ENCODE measurements at regions not wholly inside any gene's neighbourhood (a gene's known extent, or its start where the extent isn't known, plus 50 kb on each side); places are given as distances from the start of the nearest gene placed in this dataset.
"Not testable (repeated sequence)": the region's sequence is repeated elsewhere in the genome, so short reads cannot be mapped to it uniquely, and the experiment has no call there.

DNA sequence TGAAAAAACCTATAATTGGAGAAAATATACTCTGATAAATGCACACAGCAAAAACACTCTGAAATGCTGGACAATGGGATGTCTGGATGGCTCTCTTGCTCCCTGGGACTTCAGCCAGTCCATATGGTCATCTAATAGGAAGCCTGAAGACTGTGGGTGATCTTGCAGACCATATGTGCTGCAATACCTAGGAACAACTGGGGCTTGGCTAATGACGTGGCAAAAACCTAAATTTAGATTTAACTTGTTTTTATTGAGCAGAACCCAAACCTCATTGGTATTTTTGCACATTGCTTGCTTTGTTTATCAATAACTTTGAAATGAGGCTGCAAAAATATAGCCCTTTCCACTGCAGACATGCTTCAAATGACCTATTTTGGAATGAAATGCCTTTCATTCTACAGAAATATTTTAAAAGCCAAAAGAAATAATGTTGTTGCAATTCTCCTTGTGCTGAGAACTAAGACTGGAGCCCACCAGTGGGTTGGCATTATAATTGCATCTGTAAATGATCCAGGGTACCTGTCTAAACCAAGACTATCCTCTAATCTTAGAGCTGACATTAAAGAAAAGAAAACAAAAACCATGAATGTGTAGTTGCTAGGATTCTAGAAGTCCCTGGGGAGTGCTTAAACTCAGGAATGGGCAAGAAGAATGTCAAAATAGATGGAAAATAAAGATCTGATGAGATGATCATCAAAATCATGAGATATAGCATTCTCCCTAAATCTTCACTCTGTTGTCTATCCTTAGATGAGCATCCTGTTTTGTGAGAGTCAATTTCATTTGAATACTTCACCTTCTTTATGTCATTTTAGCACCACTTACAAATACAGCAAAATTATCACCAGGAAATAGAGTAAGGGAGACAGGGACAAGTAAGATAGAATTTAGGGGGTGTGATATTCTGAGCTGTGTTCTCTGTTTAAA is 152.1 kb upstream of the RIMS1 start:
- no peak for DNase-seq

DNA sequence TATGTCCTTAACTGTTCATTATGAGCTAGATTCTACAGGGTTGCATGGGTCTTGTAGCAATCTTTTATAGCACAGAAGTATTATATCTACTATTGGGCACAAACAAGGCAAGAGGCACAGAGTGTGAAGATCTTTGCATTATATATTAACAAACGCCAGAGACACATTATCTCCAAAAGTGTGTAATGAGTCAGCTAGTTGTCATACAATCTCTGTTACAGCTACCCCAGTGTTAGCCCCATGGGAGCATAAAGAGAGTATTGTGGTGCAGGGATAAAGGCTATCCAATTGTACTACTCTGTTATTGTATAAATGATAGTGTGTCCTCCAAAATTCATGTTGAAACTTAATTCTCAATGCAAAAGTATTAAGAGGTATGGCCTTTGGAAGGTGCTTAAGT is 148.4 kb upstream of the RIMS1 start:
- no peak for DNase-seq

DNA sequence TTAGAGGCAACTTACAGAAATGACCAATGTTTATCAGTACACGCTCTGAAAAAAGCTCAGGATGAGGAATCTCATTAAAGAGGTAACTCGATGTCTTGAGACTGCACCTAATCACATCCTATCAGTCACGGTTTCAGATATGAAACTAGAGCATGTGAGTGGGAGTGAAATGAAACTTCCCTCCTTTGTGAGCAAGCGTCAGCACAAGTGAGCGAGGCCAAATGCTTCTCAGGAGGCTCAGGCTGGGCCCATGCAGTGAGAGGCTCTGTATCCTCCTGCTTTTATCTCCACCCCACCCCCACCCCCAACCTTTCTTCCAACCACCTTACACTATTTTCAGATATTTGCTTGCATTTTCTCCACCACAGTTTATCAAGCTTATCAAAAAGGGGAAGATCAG is 140.8 kb upstream of the RIMS1 start:
- DNase-seq = no peak

DNA sequence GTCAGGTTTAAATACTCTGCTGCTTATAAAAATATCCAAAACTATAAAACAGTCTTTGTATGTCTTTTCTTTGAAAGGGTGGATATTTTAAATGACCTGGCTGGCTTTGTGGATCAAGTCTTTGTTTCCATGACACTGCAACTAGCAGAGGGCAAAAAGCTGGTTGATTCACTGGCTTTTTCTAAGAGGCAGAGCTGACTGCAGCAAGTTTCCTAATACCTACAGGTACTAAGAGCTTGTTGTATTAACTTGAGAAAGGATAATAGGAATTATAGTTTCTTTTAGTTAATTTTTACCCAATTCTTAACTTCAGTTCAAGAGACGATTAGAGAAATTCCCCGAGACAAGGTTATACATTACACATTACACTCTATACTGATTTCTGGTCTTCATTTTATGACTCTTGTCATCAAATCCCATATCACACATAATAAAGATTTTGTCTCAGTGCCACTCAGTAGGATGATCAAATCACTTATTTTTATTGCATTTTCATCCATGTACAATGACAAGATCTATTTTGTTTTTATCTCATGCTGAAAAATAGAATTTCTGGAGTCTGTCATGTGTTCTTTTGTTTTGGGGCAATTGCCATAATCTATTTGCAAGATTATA is 120.1 kb upstream of the RIMS1 start:
- DNase-seq = no peak

DNA sequence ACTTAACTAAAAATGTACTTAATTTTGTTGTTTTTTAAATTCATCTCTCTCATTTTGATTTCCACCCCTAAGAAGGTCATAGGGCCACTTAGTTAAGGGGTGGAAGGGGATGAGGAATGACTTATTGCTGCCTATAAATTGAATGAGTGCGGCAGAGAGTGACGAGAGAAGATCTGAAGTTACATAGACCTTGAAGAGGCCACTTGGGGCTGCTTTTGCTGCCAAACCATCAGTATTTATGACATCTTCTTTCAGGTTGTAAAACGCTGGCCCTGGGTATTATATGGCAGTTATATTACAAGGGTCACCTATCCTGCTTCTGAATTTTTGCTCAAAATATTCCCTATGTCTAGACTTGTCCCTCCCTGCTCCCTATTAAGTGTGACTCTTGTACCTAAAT is 119.6 kb upstream of the RIMS1 start:
- DNase-seq = no peak

DNA sequence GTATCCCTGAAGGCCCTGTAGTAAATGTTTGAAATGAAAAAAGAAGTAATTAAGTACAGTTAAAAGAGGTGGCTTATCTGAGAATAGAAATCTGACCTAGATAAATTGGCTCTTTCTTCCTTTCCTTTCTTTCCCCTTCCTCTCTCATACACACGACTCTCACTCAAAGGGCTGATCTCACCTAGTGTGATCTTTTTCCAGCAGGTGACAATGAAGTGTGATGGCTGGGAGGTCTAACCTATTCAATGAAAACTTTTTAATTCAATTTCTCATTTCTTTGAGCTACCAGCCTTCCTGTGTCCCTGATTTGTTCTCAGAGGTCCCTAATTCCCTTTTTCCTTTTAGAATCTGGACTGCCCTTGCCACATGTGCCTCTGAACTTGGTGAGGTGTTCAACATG is 118.0 kb upstream of the RIMS1 start:
- no peak for DNase-seq

DNA sequence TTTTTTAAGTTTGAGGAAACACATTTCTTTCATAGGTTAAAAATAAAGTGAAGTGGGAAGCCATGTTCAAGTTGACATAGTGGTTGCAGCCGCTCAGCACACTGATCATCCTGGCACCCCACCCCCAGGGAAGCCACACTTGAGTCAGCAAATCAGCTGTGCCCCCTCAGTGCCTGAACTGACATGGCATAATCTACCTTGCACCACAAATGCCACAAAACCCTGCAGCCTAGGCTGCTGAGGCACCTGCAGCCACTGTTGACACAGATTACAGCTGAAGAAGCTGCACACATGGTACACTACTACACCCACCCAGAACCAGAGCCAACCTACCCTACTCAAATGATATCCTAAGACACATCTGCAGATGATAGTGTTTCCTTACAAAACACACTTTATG is 77.5 kb upstream of the RIMS1 start:
- no peak for DNase-seq

DNA sequence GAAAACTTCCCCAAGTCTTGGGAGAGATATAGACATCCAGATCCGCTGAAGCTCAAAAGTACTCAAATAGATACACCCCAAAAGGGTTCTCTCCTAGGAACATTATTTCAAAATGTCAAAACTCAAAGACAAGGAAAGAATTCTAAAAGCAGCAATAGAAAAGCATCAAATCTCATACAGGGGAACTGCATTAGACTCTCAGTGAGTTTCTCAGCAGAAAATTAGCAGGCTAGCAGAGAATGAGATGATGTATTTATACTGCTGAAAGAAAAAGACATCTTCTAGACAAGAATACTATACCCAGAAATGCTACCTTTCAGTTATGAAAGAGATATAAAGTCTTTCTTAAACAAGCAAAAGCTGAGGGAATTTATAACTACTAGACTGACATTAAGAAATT is 75.5 kb upstream of the RIMS1 start:
- DNase-seq = no peak

DNA sequence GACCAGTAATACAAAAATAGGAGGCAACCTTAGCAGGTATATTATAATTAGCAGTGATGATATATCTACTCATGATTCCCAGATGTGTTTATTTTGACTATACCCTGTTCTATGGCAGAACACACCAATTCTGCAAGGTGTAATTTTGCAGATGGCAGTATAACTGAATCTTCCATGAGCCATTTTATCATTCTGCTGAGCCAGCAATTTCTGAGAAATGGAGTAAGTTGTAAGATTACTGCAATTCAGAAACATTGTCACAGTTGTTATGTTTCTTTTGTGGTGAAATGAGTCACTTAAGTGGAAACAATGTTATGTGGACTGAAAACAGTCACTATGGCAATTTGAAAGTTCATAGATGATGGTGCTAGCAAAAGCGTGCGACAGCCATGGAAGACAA is 63.7 kb upstream of the RIMS1 start:
- no peak for DNase-seq

DNA sequence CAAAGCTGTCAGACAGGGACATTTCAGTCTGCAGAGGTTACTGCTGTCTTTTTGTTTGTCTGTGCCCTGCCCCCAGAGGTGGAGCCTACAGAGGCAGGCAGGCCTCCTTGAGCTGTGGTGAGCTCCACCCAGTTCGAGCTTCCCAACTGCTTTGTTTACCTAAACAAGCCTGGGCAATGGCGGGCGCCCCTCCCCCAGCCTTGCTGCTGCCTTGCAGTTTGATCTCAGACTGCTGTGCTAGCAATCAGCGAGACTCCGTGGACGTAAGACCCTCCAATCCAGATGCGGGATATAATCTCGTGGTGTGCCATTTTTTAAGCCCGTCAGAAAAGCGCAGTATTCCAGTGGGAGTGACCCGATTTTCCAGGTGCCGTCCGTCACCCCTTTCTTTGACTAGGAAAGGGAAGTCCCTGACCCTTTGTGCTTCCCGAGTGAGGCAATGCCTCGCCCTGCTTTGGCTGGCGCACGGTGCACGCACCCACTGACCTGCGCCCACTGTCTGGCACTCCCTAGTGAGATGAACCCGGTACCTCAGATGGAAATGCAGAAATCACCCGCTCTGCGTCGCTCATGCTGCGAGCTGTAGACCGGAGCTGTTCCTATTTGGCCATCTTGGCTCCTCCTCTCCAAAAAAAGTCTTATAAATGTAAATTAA is 54.1 kb upstream of the RIMS1 start:
- DNase-seq = not testable (repeated sequence)
